ENCODE measurements at regions not wholly inside any gene's neighbourhood (a gene's known extent, or its start where the extent isn't known, plus 50 kb on each side); places are given as distances from the start of the nearest gene placed in this dataset.

DNA sequence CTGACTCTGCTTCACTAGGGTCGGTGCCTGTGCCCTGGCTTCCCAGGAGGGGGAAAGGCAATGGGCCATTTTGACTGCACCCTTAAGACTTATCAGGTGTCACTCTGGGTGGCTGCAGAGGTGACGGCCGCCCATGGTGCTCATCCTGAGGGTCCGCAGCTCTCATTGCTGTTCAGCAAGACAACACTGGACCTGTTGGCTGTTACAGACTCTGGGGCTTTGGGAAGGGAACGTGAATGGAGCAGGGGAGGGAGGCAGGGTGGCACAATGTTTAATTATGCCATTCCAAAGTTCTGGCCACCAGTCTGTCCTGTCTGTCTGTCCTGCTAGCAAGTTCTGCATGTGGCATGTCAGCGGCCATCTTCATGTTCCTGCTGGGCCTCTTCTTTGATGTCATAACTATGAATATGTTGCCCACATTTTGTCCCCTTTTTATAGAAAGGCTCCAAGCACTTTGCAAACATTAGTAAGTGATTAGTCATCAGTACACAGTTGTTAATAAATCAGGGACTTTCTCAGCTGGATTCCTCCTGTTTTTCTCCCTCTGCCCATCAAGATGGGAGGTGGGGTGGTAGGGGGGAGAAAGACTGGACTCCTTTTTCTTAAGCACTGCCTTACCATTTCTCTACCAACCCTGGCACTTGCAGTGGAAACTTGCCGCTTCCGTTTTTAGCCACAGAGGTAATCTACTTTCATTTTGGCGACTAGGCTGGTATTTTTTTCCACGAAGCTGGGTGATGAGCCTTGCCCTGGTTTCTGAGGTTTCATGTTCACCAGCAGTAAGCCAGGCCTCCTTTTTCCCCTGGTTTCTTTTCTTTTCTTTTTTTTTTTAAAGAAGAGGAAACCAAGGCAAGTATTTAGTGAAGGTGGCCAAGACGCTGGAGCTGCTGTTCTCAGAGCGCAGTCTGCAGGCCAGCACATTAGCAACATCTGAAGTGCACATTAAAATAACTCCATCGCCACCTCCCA lies 88.6 kb upstream of the TRIM2 start:
- H3K9me3 ChIP-seq (ENCODE audit: control insufficient read depth in 2 of 2, low read length in 2 of 2) = no peaks in the 10 kb centered on the region
- peaks cover 3 to 5% of the 10 kb centered on the region in 2 donors for H3K4me1 ChIP-seq (ENCODE audit: control insufficient read depth in 2 of 2, insufficient read depth in 2 of 2, low read length in 2 of 2)
- H3K27ac ChIP-seq (ENCODE audit: low read depth in 2 of 2, low read length in 2 of 2) = no peak overlapping the region
- no peaks in the 10 kb centered on the region for H3K27me3 ChIP-seq (ENCODE audit: control insufficient read depth in 2 of 2, insufficient read depth in 2 of 2, low read length in 2 of 2)
- no peaks in the 10 kb centered on the region for H3K36me3 ChIP-seq (ENCODE audit: control insufficient read depth in 2 of 2, insufficient read depth in 2 of 2, low read length in 2 of 2)
- no peak overlapping the region for H3K9ac ChIP-seq (ENCODE audit: low read depth in 1 of 2, low read length in 2 of 2)
- H3K4me3 ChIP-seq (ENCODE audit: low read length in 2 of 2) = peak overlapping the region; percentile 40 to 41

DNA sequence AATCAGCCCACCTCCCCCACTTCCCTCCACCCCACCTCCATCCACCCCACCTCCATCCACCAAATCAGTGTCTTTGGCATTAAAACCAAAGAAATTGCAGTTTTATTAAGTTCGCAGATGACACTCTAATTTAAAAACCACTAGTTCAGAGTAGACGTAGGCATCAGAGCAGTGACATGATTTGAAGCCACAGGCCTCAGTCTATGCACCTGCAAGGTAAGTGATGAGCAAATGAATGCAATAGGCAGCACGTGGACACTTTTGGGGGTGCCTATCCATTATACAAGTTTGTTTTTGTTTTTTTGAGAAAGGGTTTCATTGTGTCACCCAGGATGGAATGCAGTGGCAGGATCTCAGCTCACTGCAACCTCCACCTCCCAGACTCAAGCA lies 88.0 kb upstream of the TRIM2 start:
- Histone ChIP-seq H3K27me3 (ENCODE audit: control insufficient read depth in 2 of 2, insufficient read depth in 2 of 2, low read length in 2 of 2) (no peaks in the 10 kb centered on the region), H3K4me3 (ENCODE audit: low read length in 2 of 2) (no peak overlapping the region), H3K36me3 (ENCODE audit: control insufficient read depth in 2 of 2, insufficient read depth in 2 of 2, low read length in 2 of 2) (no peaks in the 10 kb centered on the region), H3K4me1 (ENCODE audit: control insufficient read depth in 2 of 2, insufficient read depth in 2 of 2, low read length in 2 of 2) (peaks cover 0 to 5% of the 10 kb centered on the region in 2 donors), H3K9ac (ENCODE audit: low read depth in 1 of 2, low read length in 2 of 2) (no peak overlapping the region), H3K9me3 (ENCODE audit: control insufficient read depth in 2 of 2, low read length in 2 of 2) (no peaks in the 10 kb centered on the region), H3K27ac (ENCODE audit: low read depth in 2 of 2, low read length in 2 of 2) (no peak overlapping the region)

DNA sequence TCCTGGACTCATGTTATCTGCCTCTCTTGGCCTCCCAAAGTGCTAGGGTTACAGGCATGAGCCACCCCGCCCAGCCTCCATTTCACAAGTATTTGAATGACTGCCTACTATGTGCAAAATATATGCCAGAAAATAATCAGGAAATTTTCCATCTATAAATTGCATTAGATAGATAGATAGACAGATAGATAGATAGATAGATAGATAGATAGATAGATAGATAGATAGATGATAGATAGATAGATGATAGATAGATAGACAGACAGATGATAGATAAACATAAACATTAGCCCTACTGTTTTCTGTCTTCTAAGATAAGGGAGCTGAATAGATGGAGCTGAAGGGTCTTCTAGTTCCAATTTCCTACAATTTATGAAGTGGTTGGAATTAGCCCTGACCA lies 87.4 kb upstream of the TRIM2 start:
- Histone ChIP-seq H3K9ac (ENCODE audit: low read depth in 1 of 2, low read length in 2 of 2) (no peak overlapping the region), H3K27me3 (ENCODE audit: control insufficient read depth in 2 of 2, insufficient read depth in 2 of 2, low read length in 2 of 2) (no peaks in the 10 kb centered on the region), H3K27ac (ENCODE audit: low read depth in 2 of 2, low read length in 2 of 2) (no peak overlapping the region), H3K4me3 (ENCODE audit: low read length in 2 of 2) (no peak overlapping the region), H3K36me3 (ENCODE audit: control insufficient read depth in 2 of 2, insufficient read depth in 2 of 2, low read length in 2 of 2) (no peaks in the 10 kb centered on the region), H3K4me1 (ENCODE audit: control insufficient read depth in 2 of 2, insufficient read depth in 2 of 2, low read length in 2 of 2) (peaks cover 0 to 5% of the 10 kb centered on the region in 2 donors), H3K9me3 (ENCODE audit: control insufficient read depth in 2 of 2, low read length in 2 of 2) (no peaks in the 10 kb centered on the region)

DNA sequence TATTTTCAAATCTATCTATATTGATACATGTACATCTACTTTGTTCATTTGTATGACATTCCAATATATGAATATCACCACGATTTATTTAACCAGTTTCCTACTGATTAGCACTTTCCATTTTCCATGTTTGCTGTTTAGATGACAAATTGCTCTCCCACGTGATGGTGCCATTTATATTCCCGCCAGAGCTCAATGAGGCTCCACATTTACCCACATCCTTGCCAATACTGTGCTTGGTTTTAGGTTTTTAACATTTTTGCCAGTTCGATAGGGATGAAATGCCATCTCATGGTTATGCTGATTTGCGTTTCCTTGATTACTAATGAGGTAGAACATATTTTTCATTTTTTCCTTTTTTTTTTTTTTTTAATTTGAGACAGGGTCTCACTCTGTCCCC lies 86.7 kb upstream of the TRIM2 start:
- Histone ChIP-seq H3K9me3 (ENCODE audit: control insufficient read depth in 2 of 2, low read length in 2 of 2) (no peaks in the 10 kb centered on the region), H3K4me3 (ENCODE audit: low read length in 2 of 2) (no peak overlapping the region), H3K27me3 (ENCODE audit: control insufficient read depth in 2 of 2, insufficient read depth in 2 of 2, low read length in 2 of 2) (no peaks in the 10 kb centered on the region), H3K4me1 (ENCODE audit: control insufficient read depth in 2 of 2, insufficient read depth in 2 of 2, low read length in 2 of 2) (peaks cover 0 to 5% of the 10 kb centered on the region in 2 donors), H3K9ac (ENCODE audit: low read depth in 1 of 2, low read length in 2 of 2) (no peak overlapping the region), H3K36me3 (ENCODE audit: control insufficient read depth in 2 of 2, insufficient read depth in 2 of 2, low read length in 2 of 2) (no peaks in the 10 kb centered on the region), H3K27ac (ENCODE audit: low read depth in 2 of 2, low read length in 2 of 2) (no peak overlapping the region)

DNA sequence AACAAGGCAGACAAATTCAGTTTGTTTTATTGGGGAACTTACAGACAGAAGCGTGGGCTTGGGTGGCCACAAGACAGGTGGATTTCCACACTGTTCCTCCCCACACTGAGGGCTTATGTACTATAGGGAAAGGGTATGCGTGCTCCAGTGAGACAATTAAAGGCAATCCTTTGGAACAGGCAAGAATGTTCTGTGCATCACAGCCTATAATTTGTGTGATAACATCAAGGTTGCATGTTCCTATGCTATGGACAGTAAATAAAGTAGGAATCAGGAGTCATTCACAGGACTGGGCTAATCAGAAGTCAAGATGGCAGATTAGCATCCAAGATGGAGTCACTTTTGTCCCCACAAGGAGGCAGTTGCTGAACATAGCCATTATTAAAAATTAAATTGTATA lies 84.6 kb upstream of the TRIM2 start:
- H3K27ac ChIP-seq (ENCODE audit: low read depth in 2 of 2, low read length in 2 of 2) = no peak overlapping the region
- H3K27me3 ChIP-seq (ENCODE audit: control insufficient read depth in 2 of 2, insufficient read depth in 2 of 2, low read length in 2 of 2) = no peaks in the 10 kb centered on the region
- H3K4me3 ChIP-seq (ENCODE audit: low read length in 2 of 2) = no peak overlapping the region
- H3K36me3 ChIP-seq (ENCODE audit: control insufficient read depth in 2 of 2, insufficient read depth in 2 of 2, low read length in 2 of 2) = no peaks in the 10 kb centered on the region
- H3K9me3 ChIP-seq (ENCODE audit: control insufficient read depth in 2 of 2, low read length in 2 of 2) = no peaks in the 10 kb centered on the region
- no peak overlapping the region for H3K9ac ChIP-seq (ENCODE audit: low read depth in 1 of 2, low read length in 2 of 2)
- H3K4me1 ChIP-seq (ENCODE audit: control insufficient read depth in 2 of 2, insufficient read depth in 2 of 2, low read length in 2 of 2) = peaks cover 0 to 5% of the 10 kb centered on the region in 2 donors

DNA sequence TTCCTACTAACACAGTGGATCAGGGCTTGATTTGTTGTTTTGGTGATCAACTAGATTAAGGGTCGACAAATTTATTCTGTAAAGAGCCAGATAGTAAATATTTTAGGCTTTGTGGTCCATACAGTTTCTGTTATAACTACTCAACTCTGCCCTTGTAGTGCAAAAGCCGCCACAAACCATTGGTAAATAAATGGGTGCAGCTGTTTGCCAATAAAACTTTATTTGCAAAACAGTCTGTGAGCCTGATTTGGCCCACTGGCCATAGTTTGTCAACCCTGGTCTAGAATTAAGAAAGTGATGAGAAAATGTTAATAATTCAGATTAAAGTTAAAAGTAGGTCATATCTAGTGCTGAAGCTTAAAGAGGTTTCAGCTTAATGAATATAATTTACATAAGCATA lies 84.0 kb upstream of the TRIM2 start:
- H3K9ac ChIP-seq (ENCODE audit: low read depth in 1 of 2, low read length in 2 of 2) = no peak overlapping the region
- H3K27ac ChIP-seq (ENCODE audit: low read depth in 2 of 2, low read length in 2 of 2) = no peak overlapping the region
- H3K4me3 ChIP-seq (ENCODE audit: low read length in 2 of 2) = no peak overlapping the region
- H3K36me3 ChIP-seq (ENCODE audit: control insufficient read depth in 2 of 2, insufficient read depth in 2 of 2, low read length in 2 of 2) = no peaks in the 10 kb centered on the region
- peaks cover 0 to 5% of the 10 kb centered on the region in 2 donors for H3K4me1 ChIP-seq (ENCODE audit: control insufficient read depth in 2 of 2, insufficient read depth in 2 of 2, low read length in 2 of 2)
- H3K9me3 ChIP-seq (ENCODE audit: control insufficient read depth in 2 of 2, low read length in 2 of 2) = no peaks in the 10 kb centered on the region
- H3K27me3 ChIP-seq (ENCODE audit: control insufficient read depth in 2 of 2, insufficient read depth in 2 of 2, low read length in 2 of 2) = no peaks in the 10 kb centered on the region

DNA sequence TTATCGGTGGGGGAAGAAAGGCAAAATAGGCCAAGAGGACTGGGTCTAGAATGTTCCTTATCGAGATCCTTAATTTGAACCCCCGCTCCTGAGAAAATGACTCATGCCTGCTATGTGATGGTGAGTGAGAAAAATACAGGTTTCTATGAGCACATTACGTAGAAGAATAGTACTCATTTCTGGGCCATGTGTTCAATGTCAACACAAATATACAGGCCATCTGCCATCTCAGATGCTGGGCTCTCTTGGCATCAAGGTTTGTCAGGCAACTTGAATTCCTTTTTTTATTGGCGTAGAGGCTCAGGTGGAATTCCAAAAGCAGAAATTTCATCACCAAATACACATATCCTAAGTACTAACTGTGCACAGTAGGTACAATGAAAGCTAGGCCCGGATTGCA lies 81.4 kb upstream of the TRIM2 start:
- Histone ChIP-seq H3K27ac (ENCODE audit: low read depth in 2 of 2, low read length in 2 of 2) (no peak overlapping the region), H3K4me3 (ENCODE audit: low read length in 2 of 2) (no peak overlapping the region), H3K4me1 (ENCODE audit: control insufficient read depth in 2 of 2, insufficient read depth in 2 of 2, low read length in 2 of 2) (no peaks in the 10 kb centered on the region), H3K36me3 (ENCODE audit: control insufficient read depth in 2 of 2, insufficient read depth in 2 of 2, low read length in 2 of 2) (no peaks in the 10 kb centered on the region), H3K9ac (ENCODE audit: low read depth in 1 of 2, low read length in 2 of 2) (no peak overlapping the region), H3K9me3 (ENCODE audit: control insufficient read depth in 2 of 2, low read length in 2 of 2) (no peaks in the 10 kb centered on the region), H3K27me3 (ENCODE audit: control insufficient read depth in 2 of 2, insufficient read depth in 2 of 2, low read length in 2 of 2) (no peaks in the 10 kb centered on the region)

DNA sequence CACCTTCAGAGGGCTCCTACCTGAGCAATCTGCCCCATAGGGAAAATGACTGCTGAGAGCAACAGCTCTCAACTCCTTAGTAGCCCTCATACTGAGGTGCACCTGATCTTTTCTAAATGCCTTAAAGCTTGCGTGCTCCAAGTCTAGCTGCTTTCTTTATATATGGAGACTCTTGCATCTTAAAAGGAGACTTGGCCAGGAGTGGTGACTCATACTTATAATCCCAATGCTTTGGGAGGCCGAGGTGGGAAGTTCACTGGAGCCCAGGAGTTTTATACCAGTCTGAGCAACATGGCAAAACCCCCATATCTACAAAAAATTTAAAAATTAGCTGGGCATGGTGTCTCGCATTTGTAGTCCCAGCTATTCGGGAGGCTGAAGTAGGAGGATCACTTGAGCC lies 78.1 kb upstream of the TRIM2 start:
- Histone ChIP-seq H3K9me3 (ENCODE audit: control insufficient read depth in 2 of 2, low read length in 2 of 2) (no peaks in the 10 kb centered on the region), H3K9ac (ENCODE audit: low read depth in 1 of 2, low read length in 2 of 2) (no peak overlapping the region), H3K27ac (ENCODE audit: low read depth in 2 of 2, low read length in 2 of 2) (no peak overlapping the region), H3K36me3 (ENCODE audit: control insufficient read depth in 2 of 2, insufficient read depth in 2 of 2, low read length in 2 of 2) (no peaks in the 10 kb centered on the region), H3K27me3 (ENCODE audit: control insufficient read depth in 2 of 2, insufficient read depth in 2 of 2, low read length in 2 of 2) (no peaks in the 10 kb centered on the region), H3K4me3 (ENCODE audit: low read length in 2 of 2) (no peak overlapping the region), H3K4me1 (ENCODE audit: control insufficient read depth in 2 of 2, insufficient read depth in 2 of 2, low read length in 2 of 2) (no peaks in the 10 kb centered on the region)

DNA sequence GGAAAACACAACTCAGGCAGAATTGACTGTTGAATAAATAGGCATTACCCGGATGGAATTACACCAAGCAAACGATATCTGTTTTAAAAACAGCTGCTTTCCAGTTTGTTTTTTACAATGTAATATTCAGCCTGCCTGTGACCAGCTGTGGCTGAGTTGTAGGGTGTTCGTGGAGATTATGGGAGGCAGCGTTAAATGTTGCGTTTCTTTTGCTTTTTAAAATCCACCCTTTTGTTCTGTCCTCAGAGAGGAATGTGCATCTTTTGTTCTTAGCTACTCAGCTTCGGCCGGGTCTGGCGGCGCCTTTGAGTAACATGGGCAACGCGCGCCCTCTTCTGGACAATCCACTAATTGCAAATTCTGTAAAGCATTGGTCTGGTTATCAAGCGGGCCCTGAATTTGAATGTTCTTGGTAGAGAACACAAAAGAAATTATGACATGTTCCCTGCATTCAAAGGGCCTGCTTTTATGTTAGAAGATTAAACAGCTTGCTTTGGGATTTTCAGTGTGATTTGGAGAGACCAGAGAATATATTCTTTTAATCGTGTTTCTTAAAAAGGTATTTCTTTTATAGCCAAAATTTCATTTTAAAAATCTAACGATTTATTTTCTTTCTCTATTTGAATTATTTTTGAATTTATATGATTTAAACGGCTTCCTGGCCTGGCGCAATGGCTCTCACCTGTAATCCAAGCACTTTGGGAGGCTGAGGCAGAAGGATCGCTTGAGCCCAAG lies 76.3 kb upstream of the TRIM2 start:
- Histone ChIP-seq H3K4me1 (ENCODE audit: control insufficient read depth in 2 of 2, insufficient read depth in 2 of 2, low read length in 2 of 2) (no peaks in the 10 kb centered on the region), H3K27ac (ENCODE audit: low read depth in 2 of 2, low read length in 2 of 2) (no peak overlapping the region), H3K9ac (ENCODE audit: low read depth in 1 of 2, low read length in 2 of 2) (no peak overlapping the region), H3K36me3 (ENCODE audit: control insufficient read depth in 2 of 2, insufficient read depth in 2 of 2, low read length in 2 of 2) (no peaks in the 10 kb centered on the region), H3K4me3 (ENCODE audit: low read length in 2 of 2) (no peak overlapping the region), H3K27me3 (ENCODE audit: control insufficient read depth in 2 of 2, insufficient read depth in 2 of 2, low read length in 2 of 2) (no peaks in the 10 kb centered on the region), H3K9me3 (ENCODE audit: control insufficient read depth in 2 of 2, low read length in 2 of 2) (no peaks in the 10 kb centered on the region)

DNA sequence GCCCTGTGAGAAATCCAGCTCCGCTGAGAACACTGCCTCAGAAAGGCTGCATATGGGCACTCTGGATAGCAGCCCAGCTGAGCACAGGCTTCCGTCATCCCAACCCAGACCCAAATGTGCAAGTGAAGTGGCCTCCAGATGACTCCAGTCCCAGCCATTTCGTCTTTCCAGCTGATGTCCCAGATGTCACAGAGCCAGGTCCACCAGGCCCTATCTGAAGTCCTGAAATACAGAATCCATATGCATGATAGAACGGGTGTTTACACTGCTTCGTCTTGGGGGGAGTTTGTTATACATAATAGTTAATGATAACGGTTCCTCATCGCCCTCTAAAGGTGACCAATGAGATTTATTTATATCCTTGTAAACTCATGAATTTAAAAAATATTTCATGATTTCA lies 72.6 kb upstream of the TRIM2 start:
- Histone ChIP-seq H3K36me3 (ENCODE audit: control insufficient read depth in 2 of 2, insufficient read depth in 2 of 2, low read length in 2 of 2) (no peaks in the 10 kb centered on the region), H3K9ac (ENCODE audit: low read depth in 1 of 2, low read length in 2 of 2) (no peak overlapping the region), H3K27ac (ENCODE audit: low read depth in 2 of 2, low read length in 2 of 2) (no peak overlapping the region), H3K4me1 (ENCODE audit: control insufficient read depth in 2 of 2, insufficient read depth in 2 of 2, low read length in 2 of 2) (peaks cover 0 to 2% of the 10 kb centered on the region in 2 donors), H3K27me3 (ENCODE audit: control insufficient read depth in 2 of 2, insufficient read depth in 2 of 2, low read length in 2 of 2) (no peaks in the 10 kb centered on the region), H3K9me3 (ENCODE audit: control insufficient read depth in 2 of 2, low read length in 2 of 2) (no peaks in the 10 kb centered on the region), H3K4me3 (ENCODE audit: low read length in 2 of 2) (no peak overlapping the region)

Measured in mucosa of rectum (tissue), 2 donors.